MM.1S (cell line): ENCODE measurements at regions not wholly inside any gene's neighbourhood (a gene's known extent, or its start where the extent isn't known, plus 50 kb on each side); places are given as distances from the start of the nearest gene placed in this dataset.

Source experiments
- EZH2 ChIP-seq: fragments of 300-600 bp; sonication (generic); optimal IDR thresholded peaks from 2 replicates; pipeline ENCODE3; 2017; ENCODE audit warnings: low read depth, mild to moderate bottlenecking, antibody characterized with exemption, low read length, mixed read lengths
- EZH2phosphoT487 ChIP-seq: fragments of 300-600 bp; sonication (generic); IDR thresholded peaks from 2 replicates; pipeline ENCODE4 v1.6.1; 2018; ENCODE audit warnings: antibody characterized with exemption, low read length
- TF ChIP-seq, protein P1 (sequence below): fragments of 300-600 bp; sonication (generic); IDR thresholded peaks from 2 replicates; pipeline ENCODE4 v1.5.1; 2016; ENCODE audit warnings: antibody characterized with exemption, low read length, mixed read lengths

DNA sequence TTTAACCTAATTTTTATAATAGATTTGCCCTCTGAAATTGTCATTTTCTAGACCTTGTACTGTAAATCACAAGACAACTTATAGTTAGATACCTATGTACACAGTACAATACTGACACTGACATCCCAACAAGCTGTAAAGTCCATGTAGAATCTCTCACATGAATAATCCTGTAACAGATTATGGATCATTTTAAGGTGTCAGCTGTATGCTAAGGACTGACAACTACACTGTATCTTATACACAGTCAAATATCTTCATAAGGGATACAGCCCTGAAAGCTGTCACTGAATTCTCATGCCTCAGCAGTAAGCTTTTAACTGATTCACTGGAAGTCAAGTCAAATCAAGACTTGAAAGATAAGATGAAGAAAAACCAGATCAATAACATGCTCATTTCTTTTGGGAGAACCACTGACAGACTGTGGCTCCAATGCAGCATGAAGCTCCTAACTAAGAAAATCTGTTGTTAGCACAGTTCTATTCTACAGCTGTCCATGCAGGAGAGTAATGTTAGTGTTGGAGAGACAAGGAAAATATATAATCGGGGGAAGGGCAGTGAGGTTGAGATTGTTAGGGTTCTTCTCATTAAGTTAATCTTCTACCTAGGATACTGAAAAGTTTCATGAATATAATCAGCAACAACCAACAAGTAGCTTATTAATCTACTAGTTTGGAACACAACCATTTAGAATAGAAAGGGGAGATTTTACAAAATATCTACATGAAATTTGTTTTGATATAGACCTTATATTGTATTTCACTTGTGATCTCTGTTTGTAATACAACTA is 612.0 kb downstream of the PCDH18 start:
- TF ChIP-seq, protein P1, sequence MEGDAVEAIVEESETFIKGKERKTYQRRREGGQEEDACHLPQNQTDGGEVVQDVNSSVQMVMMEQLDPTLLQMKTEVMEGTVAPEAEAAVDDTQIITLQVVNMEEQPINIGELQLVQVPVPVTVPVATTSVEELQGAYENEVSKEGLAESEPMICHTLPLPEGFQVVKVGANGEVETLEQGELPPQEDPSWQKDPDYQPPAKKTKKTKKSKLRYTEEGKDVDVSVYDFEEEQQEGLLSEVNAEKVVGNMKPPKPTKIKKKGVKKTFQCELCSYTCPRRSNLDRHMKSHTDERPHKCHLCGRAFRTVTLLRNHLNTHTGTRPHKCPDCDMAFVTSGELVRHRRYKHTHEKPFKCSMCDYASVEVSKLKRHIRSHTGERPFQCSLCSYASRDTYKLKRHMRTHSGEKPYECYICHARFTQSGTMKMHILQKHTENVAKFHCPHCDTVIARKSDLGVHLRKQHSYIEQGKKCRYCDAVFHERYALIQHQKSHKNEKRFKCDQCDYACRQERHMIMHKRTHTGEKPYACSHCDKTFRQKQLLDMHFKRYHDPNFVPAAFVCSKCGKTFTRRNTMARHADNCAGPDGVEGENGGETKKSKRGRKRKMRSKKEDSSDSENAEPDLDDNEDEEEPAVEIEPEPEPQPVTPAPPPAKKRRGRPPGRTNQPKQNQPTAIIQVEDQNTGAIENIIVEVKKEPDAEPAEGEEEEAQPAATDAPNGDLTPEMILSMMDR, result no peak
- TF ChIP-seq EZH2 (no peak), EZH2phosphoT487 (no peak)
